ENCODE measurements at regions not wholly inside any gene's neighbourhood (a gene's known extent, or its start where the extent isn't known, plus 50 kb on each side); places are given as distances from the start of the nearest gene placed in this dataset.

DNA sequence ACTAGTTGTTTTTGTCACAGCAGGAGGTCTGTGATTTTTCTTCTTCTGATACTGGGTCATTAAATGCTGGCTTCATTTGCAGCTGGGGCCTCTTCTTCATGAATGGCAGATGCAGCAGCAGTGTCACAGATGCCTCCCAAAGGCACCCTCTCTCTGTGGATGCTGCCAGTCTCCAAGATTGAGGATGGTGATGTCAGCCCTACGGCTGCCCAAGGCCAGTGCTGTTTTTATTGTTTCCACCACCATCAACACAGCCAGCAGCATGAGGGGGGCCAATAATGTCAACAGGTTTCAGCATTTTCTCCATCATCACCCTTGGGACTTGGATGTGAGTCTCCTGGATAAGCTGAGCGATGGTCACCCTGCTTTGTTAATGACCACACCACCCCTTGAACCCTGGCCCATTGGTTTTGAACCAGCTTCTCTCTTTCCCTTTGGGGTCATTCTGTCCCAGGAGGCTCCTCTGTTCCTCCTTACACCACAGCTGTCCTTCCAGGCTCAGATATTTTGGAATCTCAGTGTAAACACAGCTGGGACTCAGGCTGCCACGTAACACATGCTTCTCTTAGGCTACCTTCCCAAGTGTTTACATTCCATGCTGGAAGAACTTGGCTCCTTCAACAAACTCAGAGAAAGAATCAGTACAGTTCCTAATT is 151.7 kb upstream of the DDHD1 start:
- Histone ChIP-seq H3K4me3 (ENCODE audit: low read depth in 1 of 2, low read length in 1 of 2) (no peak overlapping the region), H3K9me3 (no peaks in the 10 kb centered on the region), H3K36me3 (no peaks in the 10 kb centered on the region), H3K27ac (no peak overlapping the region), H3K27me3 (peaks cover 4% of the 10 kb centered on the region), H3K4me1 (ENCODE audit: control insufficient read depth in 1 of 2, insufficient read depth in 1 of 2, low read depth in 1 of 2, low read length in 1 of 2) (peaks cover 0 to 5% of the 10 kb centered on the region in 2 experiments)
- TF ChIP-seq, protein P1, sequence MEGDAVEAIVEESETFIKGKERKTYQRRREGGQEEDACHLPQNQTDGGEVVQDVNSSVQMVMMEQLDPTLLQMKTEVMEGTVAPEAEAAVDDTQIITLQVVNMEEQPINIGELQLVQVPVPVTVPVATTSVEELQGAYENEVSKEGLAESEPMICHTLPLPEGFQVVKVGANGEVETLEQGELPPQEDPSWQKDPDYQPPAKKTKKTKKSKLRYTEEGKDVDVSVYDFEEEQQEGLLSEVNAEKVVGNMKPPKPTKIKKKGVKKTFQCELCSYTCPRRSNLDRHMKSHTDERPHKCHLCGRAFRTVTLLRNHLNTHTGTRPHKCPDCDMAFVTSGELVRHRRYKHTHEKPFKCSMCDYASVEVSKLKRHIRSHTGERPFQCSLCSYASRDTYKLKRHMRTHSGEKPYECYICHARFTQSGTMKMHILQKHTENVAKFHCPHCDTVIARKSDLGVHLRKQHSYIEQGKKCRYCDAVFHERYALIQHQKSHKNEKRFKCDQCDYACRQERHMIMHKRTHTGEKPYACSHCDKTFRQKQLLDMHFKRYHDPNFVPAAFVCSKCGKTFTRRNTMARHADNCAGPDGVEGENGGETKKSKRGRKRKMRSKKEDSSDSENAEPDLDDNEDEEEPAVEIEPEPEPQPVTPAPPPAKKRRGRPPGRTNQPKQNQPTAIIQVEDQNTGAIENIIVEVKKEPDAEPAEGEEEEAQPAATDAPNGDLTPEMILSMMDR (IDR thresholded peaks at IDR 0.05): no peak

DNA sequence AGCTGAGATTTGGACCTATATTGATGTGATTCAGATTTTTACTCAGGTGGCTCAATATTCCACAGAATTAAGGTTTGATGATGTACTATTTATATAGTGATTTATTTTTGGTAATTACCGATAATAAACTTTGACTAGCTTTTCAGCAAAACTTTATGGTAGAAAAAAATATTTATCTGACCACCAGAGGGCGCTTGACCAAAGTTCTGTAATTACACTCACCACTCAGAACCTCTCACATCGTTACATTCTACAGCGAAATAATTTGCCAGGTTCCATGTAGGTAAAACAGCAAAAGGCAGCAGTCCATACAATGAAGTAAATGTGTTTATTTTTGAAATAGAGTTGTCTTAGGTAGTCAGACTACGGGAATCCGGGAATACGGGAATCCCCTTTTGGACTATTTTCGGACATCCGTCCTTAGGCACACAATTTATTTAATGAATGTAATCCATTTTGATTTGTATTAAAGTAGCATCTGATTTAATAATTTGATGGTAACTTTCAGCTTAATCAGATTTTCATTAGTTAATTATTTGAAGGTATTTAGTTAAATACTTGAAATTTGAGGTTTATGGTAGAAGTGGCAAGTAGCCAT is 143.0 kb upstream of the DDHD1 start:
- no peak overlapping the region for H3K4me3 ChIP-seq (ENCODE audit: low read depth in 1 of 2, low read length in 1 of 2)
- no peaks in the 10 kb centered on the region for H3K36me3 ChIP-seq
- TF ChIP-seq, protein P1 (IDR thresholded peaks at IDR 0.05): peak; percentile 50
- no peaks in the 10 kb centered on the region for H3K9me3 ChIP-seq
- no peaks in the 10 kb centered on the region for H3K4me1 ChIP-seq (ENCODE audit: control insufficient read depth in 1 of 2, insufficient read depth in 1 of 2, low read depth in 1 of 2, low read length in 1 of 2)
- H3K27ac ChIP-seq: no peak overlapping the region
- H3K27me3 ChIP-seq: no peaks in the 10 kb centered on the region

DNA sequence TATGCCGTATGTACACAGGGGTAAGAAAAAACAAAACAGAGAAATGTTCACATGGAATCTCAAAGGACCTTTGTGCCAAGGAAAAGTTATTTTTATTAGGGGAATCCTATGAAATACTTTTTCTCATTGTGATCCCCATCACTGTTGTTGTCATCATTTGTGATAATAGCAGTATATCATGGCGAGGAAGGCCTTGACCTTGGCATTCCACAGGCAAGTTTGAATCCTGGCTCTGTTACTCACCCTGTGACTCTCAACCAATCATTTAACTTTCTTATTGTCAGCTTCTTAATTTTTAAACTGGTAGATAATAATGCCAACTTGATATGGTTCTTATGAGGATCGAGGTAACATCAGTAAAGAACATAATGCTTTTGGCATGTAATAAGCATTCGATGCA is 142.2 kb upstream of the DDHD1 start:
- Histone ChIP-seq H3K27me3 (no peaks in the 10 kb centered on the region), H3K9me3 (no peaks in the 10 kb centered on the region), H3K4me1 (ENCODE audit: control insufficient read depth in 1 of 2, insufficient read depth in 1 of 2, low read depth in 1 of 2, low read length in 1 of 2) (no peaks in the 10 kb centered on the region), H3K36me3 (no peaks in the 10 kb centered on the region), H3K4me3 (ENCODE audit: low read depth in 1 of 2, low read length in 1 of 2) (no peak overlapping the region), H3K27ac (no peak overlapping the region)
- TF ChIP-seq, protein P1 (IDR thresholded peaks at IDR 0.05): no peak

DNA sequence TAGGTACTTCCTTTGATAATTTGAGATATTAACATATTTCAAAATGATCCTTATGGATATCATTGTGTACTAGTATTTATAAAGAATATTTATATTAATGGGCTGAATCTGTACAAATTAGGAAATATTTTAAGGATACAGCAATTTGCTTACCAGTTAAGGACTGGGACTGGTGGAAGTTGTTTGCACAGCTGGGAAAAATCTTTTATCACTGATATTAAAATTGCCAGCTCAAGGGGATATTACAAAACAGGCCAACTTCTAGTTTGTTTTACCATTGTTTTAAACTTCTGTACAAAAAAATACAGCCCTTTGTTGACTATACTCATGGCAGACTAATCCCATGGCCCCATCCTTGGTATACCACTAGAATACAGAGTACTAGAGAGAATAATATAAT is 133.2 kb upstream of the DDHD1 start:
- H3K36me3 ChIP-seq: no peaks in the 10 kb centered on the region
- no peaks in the 10 kb centered on the region for H3K9me3 ChIP-seq
- TF ChIP-seq, protein P1 (IDR thresholded peaks at IDR 0.05): no peak
- no peaks in the 10 kb centered on the region for H3K27me3 ChIP-seq
- no peaks in the 10 kb centered on the region for H3K4me1 ChIP-seq (ENCODE audit: control insufficient read depth in 1 of 2, insufficient read depth in 1 of 2, low read depth in 1 of 2, low read length in 1 of 2)
- no peak overlapping the region for H3K4me3 ChIP-seq (ENCODE audit: low read depth in 1 of 2, low read length in 1 of 2)
- H3K27ac ChIP-seq: no peak overlapping the region

DNA sequence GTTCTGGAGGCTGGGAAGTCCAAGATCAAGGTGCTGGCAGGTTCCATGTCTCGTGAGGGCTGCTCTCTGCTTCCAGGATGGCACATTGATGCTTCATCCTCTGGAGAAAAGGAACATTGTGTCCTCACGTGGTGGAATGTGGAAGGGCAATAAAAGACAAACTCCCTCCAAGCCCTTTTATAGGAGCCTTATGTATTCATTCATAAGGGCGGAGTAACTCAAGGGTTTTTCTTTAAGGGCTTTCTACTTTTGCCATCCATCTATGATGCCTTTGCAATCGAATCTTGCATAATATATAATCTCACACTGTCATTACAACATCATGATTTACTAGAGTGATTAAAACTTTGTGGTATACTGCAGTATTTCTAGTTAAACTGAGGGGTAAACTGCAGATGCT is 132.7 kb upstream of the DDHD1 start:
- Histone ChIP-seq H3K36me3 (no peaks in the 10 kb centered on the region), H3K27ac (no peak overlapping the region), H3K9me3 (no peaks in the 10 kb centered on the region), H3K27me3 (no peaks in the 10 kb centered on the region), H3K4me1 (ENCODE audit: control insufficient read depth in 1 of 2, insufficient read depth in 1 of 2, low read depth in 1 of 2, low read length in 1 of 2) (no peaks in the 10 kb centered on the region), H3K4me3 (ENCODE audit: low read depth in 1 of 2, low read length in 1 of 2) (no peak overlapping the region)
- TF ChIP-seq, protein P1 (IDR thresholded peaks at IDR 0.05): no peak

All from neutrophil (primary cell).